Liver (tissue), 8 donors: ENCODE measurements at regions not wholly inside any gene's neighbourhood (a gene's known extent, or its start where the extent isn't known, plus 50 kb on each side); places are given as distances from the start of the nearest gene placed in this dataset.

Experiments used
- DNase-seq: peaks from one replicate; pipeline ENCODE4 v3.0.0-alpha.2; 2017; ENCODE audit warnings: low spot score
- H3K27ac ChIP-seq, 2 donors: one replicate each; pipeline ENCODE4 v1.7.0; 2013; ENCODE audit warnings: inconsistent platforms in 2 of 2, low read length in 2 of 2, control low read depth in 1 of 2, low read depth in 1 of 2, mild to moderate bottlenecking in 1 of 2
- H3K27me3 ChIP-seq, 4 donors: one replicate each; pipeline versions ENCODE4 v1.6.1 to v1.7.0; 2013; ENCODE audit warnings: low read length in 3 of 4, inconsistent platforms in 1 of 4, mild to moderate bottlenecking in 1 of 4, moderate library complexity in 1 of 4; ENCODE audit not compliant: control insufficient read depth in 4 of 4, insufficient read depth in 4 of 4
- H3K36me3 ChIP-seq, 4 donors: one replicate each; pipeline versions ENCODE4 v1.6.1 to v1.7.0; 2013; ENCODE audit warnings: low read length in 3 of 4, mild to moderate bottlenecking in 3 of 4, low read depth in 1 of 4, moderate library complexity in 1 of 4; ENCODE audit not compliant: control insufficient read depth in 4 of 4, insufficient read depth in 3 of 4
- H3K4me1 ChIP-seq, 4 donors: one replicate each; pipeline versions ENCODE4 v1.6.1 to v1.7.0; 2013; ENCODE audit warnings: low read length in 3 of 4, mild to moderate bottlenecking in 3 of 4, moderate library complexity in 1 of 4; ENCODE audit not compliant: control insufficient read depth in 4 of 4, insufficient read depth in 4 of 4
- H3K4me3 ChIP-seq, 3 donors: one replicate each; pipeline versions ENCODE4 v1.6.1 to v1.7.0; 2013; ENCODE audit warnings: low read length in 3 of 3, control low read depth in 1 of 3, low read depth in 1 of 3, mild to moderate bottlenecking in 1 of 3
- H3K9ac ChIP-seq, 2 donors: one replicate each; pipeline ENCODE4 v1.7.0; 2013; ENCODE audit warnings: low read length in 2 of 2, mild to moderate bottlenecking in 2 of 2, moderate library complexity in 2 of 2, control low read depth in 1 of 2, low read depth in 1 of 2
- H3K9me3 ChIP-seq, 4 donors: one replicate each; pipeline versions ENCODE4 v1.6.1 to v1.7.0; 2013; ENCODE audit warnings: low read length in 3 of 4; ENCODE audit not compliant: control insufficient read depth in 4 of 4
- ATF3 ChIP-seq: IDR thresholded peaks from 2 replicates; pipeline ENCODE4 v1.6.1; 2016; ENCODE audit warnings: antibody characterized with exemption
- CTCF ChIP-seq: fragments of 150-350 bp; IDR thresholded peaks from 2 replicates; pipeline ENCODE4 v1.5.1; 2017; ENCODE audit warnings: improper control_type of control experiment, low read depth, low read length; ENCODE audit not compliant: missing input control
- EGR1 ChIP-seq, 2 donors: IDR thresholded peaks; 2 replicates each; pipeline ENCODE4 v1.6.1; 2016 to 2018; ENCODE audit warnings: antibody characterized with exemption in 2 of 2, low read depth in 2 of 2
- FOXA2 ChIP-seq: IDR thresholded peaks from 2 replicates; pipeline ENCODE4 v1.6.1; 2016; ENCODE audit warnings: antibody characterized with exemption
- GABPA ChIP-seq, 2 donors: IDR thresholded peaks in 1 of 2; conservative IDR thresholded peaks in 1 of 2; 2 replicates each; pipeline ENCODE4 v1.6.1; 2016; ENCODE audit warnings: antibody characterized with exemption in 2 of 2, mild to moderate bottlenecking in 1 of 2, moderate library complexity in 1 of 2
- HNF4G ChIP-seq: IDR thresholded peaks from 2 replicates; pipeline ENCODE4 v1.6.1; 2016; ENCODE audit warnings: antibody characterized with exemption
- JUND ChIP-seq, 2 donors: IDR thresholded peaks; 2 replicates each; pipeline ENCODE4 v1.6.1; 2016; ENCODE audit warnings: antibody characterized with exemption in 2 of 2
- RAD21 ChIP-seq, 2 donors: IDR thresholded peaks; 2 replicates each; pipeline ENCODE4 v1.6.1; 2016; ENCODE audit warnings: antibody characterized with exemption in 2 of 2, mild to moderate bottlenecking in 2 of 2
- REST ChIP-seq: IDR thresholded peaks from 2 replicates; pipeline ENCODE4 v1.6.1; 2016; ENCODE audit warnings: antibody characterized with exemption, mild to moderate bottlenecking
- SP1 ChIP-seq: IDR thresholded peaks from 2 replicates; pipeline ENCODE4 v1.6.1; 2018; ENCODE audit warnings: antibody characterized with exemption, mild to moderate bottlenecking
- TAF1 ChIP-seq: conservative IDR thresholded peaks from 2 replicates; pipeline ENCODE4 v1.6.1; 2016; ENCODE audit warnings: antibody characterized with exemption, mild to moderate bottlenecking
- YY1 ChIP-seq: IDR thresholded peaks from 2 replicates; pipeline ENCODE4 v1.6.1; 2016; ENCODE audit warnings: antibody characterized with exemption, mild to moderate bottlenecking
- WGBS: extraction: QIAGEN DNeasy Blood & Tissue Kit; methylation state at CpG from one replicate; pipeline ENCODE4 v1.1.7; 2013; 5-methylcytosine and 5-hydroxymethylcytosine counted together
- donor health status: healthy.
- donor health status: healthy.
- donor health status: healthy.
- donor health status: healthy.
- donor health status: healthy.

GRCh38 chr13:104693126-104693525 lies 1626.9 kb upstream of the SLC10A2 start:
- DNase-seq: no peak
- Histone ChIP-seq H3K9ac (no peak overlapping the region), H3K27ac (no peak overlapping the region), H3K36me3 (no peaks in the 10 kb centered on the region), H3K4me3 (no peak overlapping the region), H3K27me3 (peaks cover 0 to 4% (median 0%) of the 10 kb centered on the region in 4 donors), H3K9me3 (no peaks in the 10 kb centered on the region), H3K4me1 (no peaks in the 10 kb centered on the region)
- 46% methylated on average over 4 of the region's 4 CpGs for WGBS
- TF ChIP-seq GABPA (IDR thresholded peaks at IDR 0.05 in 1 of 2, conservative IDR thresholded peaks at IDR 0.05 in 1 of 2): no peak
- TF ChIP-seq CTCF: no peak
- no peak for TF ChIP-seq HNF4G
- no peak for TF ChIP-seq SP1
- no peak for TF ChIP-seq RAD21 (IDR thresholded peaks at IDR 0.05)
- TF ChIP-seq JUND (IDR thresholded peaks at IDR 0.05): no peak
- no peak for TF ChIP-seq YY1
- no peak for TF ChIP-seq REST

- 28% methylated on average over 2 of the region's 2 CpGs for WGBS
- H3K9ac ChIP-seq: no peak overlapping the region
These were observed 1625.7 kb upstream of the SLC10A2 start for GRCh38 chr13:104691767-104692467.

More at GRCh38 chr13:104691767-104692467, 1625.7 kb upstream of the SLC10A2 start:
- peaks cover 0 to 4% (median 0%) of the 10 kb centered on the region in 4 donors for H3K27me3 ChIP-seq
- no peak for TF ChIP-seq EGR1 (IDR thresholded peaks at IDR 0.05; ENCODE audit: low read depth in 2 of 2)
- TF ChIP-seq FOXA2: no peak
- TF ChIP-seq YY1: no peak
- TF ChIP-seq GABPA (IDR thresholded peaks at IDR 0.05 in 1 of 2, conservative IDR thresholded peaks at IDR 0.05 in 1 of 2): no peak
- TF ChIP-seq ATF3: no peak
- TF ChIP-seq TAF1: no peak
- no peak for TF ChIP-seq HNF4G
- no peak for TF ChIP-seq REST
- TF ChIP-seq CTCF: no peak
- H3K36me3 ChIP-seq: no peaks in the 10 kb centered on the region
- H3K9me3 ChIP-seq: no peaks in the 10 kb centered on the region
- no peak for DNase-seq
- no peaks in the 10 kb centered on the region for H3K4me1 ChIP-seq
- H3K27ac ChIP-seq: no peak overlapping the region
- no peak overlapping the region for H3K4me3 ChIP-seq
